ENCODE measurements at regions not wholly inside any gene's neighbourhood (a gene's known extent, or its start where the extent isn't known, plus 50 kb on each side); places are given as distances from the start of the nearest gene placed in this dataset.
A peak's percentile ranks its signal among the peaks of the same experiment; 100 is the strongest.
"Not testable (repeated sequence)": the region's sequence is repeated elsewhere in the genome, so short reads cannot be mapped to it uniquely, and the experiment has no call there.

DNA sequence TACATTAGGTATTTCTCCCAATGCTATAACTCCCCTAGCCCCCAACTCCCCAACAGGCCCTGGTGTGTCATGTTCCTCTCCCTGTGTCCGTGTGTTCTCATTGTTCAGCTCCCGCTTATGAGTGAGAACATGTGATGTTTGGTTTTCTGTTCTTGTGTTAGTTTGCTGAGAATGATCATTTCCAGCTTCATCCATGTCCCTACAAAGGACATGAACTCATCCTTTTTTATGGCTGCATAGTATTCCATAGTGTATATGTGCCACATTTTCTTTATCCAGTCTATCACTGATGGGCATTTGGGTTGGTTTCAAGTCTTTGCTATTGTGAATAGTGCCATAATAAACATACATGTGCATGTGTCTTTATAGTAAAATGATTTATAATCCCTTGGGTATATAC, 306.9 kb downstream of the TBC1D4 start:
- POLR2A ChIA-PET; H3K4me1 Mint-ChIP-seq; DNase-seq; H3K27ac Mint-ChIP-seq; H3K4me3 Mint-ChIP-seq; H3K36me3 Mint-ChIP-seq (ENCODE audit: low read depth); H3K9me3 Mint-ChIP-seq (ENCODE audit: low read depth); intact Hi-C loops (cut with DNase I, micrococcal nuclease); ATAC-seq; CTCF ChIA-PET: not testable (repeated sequence)
- peaks cover 11% of the 10 kb centered on the region for H3K27me3 Mint-ChIP-seq

DNA sequence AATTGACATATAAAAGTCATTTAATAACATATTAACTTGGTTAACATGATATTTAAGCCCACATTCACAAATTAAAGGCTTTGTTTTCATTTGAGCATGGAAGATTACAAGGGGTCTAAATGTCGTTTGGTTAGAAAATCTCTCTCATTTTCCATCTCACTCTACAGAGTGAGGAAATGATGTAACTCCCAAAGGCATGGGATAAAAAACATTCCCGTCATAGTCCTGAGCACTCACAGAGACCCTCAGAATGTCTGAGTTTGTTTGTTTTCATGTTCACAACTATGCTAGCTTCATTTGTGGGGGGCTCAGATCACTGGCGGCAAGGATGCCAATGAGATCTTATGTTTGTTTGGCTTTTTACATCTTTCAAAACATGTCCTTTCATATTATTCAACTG, 307.5 kb downstream of the TBC1D4 start:
- ATAC-seq (no peak), DNase-seq (no peak)
- intact Hi-C loops (cut with DNase I, micrococcal nuclease) = no loop called here
- Mint-ChIP-seq H3K27me3 (peaks cover 11% of the 10 kb centered on the region), H3K4me3 (no peak overlapping the region), H3K36me3 (ENCODE audit: low read depth) (no peaks in the 10 kb centered on the region), H3K27ac (no peak overlapping the region), H3K9me3 (ENCODE audit: low read depth) (no peaks in the 10 kb centered on the region), H3K4me1 (no peaks in the 10 kb centered on the region)
- ChIA-PET CTCF (no interaction called here), POLR2A (no interaction called here)

GRCh38 chr13:75173457-75174356, 308.3 kb downstream of the TBC1D4 start:
- Mint-ChIP-seq H3K27ac (no peak overlapping the region), H3K4me1 (no peaks in the 10 kb centered on the region), H3K27me3 (peaks cover 6% of the 10 kb centered on the region), H3K9me3 (ENCODE audit: low read depth) (no peaks in the 10 kb centered on the region), H3K4me3 (no peak overlapping the region), H3K36me3 (ENCODE audit: low read depth) (no peaks in the 10 kb centered on the region)
- ChIA-PET POLR2A (no interaction called here), CTCF (no interaction called here)
- intact Hi-C loops (cut with DNase I, micrococcal nuclease) = no loop called here
- peak; percentile 23 for ATAC-seq
- DNase-seq = peak; percentile 5

- no peaks in the 10 kb centered on the region for H3K36me3 Mint-ChIP-seq (ENCODE audit: low read depth)
- DNase-seq (no peak), ATAC-seq (no peak)
- no peaks in the 10 kb centered on the region for H3K4me1 Mint-ChIP-seq
- intact Hi-C loops (cut with DNase I, micrococcal nuclease) = no loop called here
- CTCF ChIA-PET = no interaction called here
- no peak overlapping the region for H3K27ac Mint-ChIP-seq
- no peaks in the 10 kb centered on the region for H3K9me3 Mint-ChIP-seq (ENCODE audit: low read depth)
- POLR2A ChIA-PET = no interaction called here
- no peak overlapping the region for H3K4me3 Mint-ChIP-seq
- H3K27me3 Mint-ChIP-seq = no peaks in the 10 kb centered on the region
Observed at GRCh38 chr13:75170311-75170710, 311.7 kb downstream of the TBC1D4 start.

GRCh38 chr13:75165543-75166230, 316.3 kb downstream of the TBC1D4 start:
- ChIA-PET CTCF (no interaction called here), POLR2A (no interaction called here)
- Mint-ChIP-seq H3K36me3 (ENCODE audit: low read depth) (no peaks in the 10 kb centered on the region), H3K27me3 (no peaks in the 10 kb centered on the region), H3K4me3 (no peak overlapping the region), H3K27ac (no peak overlapping the region), H3K4me1 (no peaks in the 10 kb centered on the region), H3K9me3 (ENCODE audit: low read depth) (no peaks in the 10 kb centered on the region)
- DNase-seq (no peak), ATAC-seq (no peak)
- intact Hi-C loops (cut with DNase I, micrococcal nuclease) = no loop called here

- Mint-ChIP-seq H3K27ac (no peak overlapping the region), H3K27me3 (no peaks in the 10 kb centered on the region), H3K4me3 (no peak overlapping the region), H3K36me3 (ENCODE audit: low read depth) (no peaks in the 10 kb centered on the region), H3K4me1 (no peaks in the 10 kb centered on the region), H3K9me3 (ENCODE audit: low read depth) (no peaks in the 10 kb centered on the region)
- intact Hi-C loops (cut with DNase I, micrococcal nuclease) = no loop called here
- no peak for DNase-seq
- no peak for ATAC-seq
- ChIA-PET CTCF (no interaction called here), POLR2A (no interaction called here)
Observed at GRCh38 chr13:75161804-75162203, 320.2 kb downstream of the TBC1D4 start.

GRCh38 chr13:75160984-75161383, 321.0 kb downstream of the TBC1D4 start:
- POLR2A ChIA-PET = no interaction called here

DNA sequence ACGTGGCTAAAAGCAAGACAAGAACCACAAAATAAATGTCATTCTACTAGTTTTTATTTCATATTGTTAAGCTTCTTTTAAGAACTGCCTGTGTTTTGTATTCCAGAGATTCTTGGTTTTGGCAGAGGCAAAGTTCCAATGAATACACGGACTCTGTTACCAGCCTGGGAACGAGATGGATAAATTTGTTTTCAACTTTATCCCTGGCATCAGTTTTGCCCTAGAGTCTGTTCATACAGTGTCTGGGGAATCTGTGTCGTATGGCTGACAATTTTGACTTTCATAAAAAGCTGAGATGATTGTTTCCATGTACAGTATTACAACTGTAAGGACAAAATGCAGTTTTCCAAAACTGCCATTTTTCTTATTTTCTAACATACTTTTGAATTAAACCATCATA, 327.6 kb downstream of the TBC1D4 start:
- Mint-ChIP-seq H3K27ac (no peak overlapping the region), H3K4me1 (no peaks in the 10 kb centered on the region), H3K9me3 (ENCODE audit: low read depth) (peaks cover 11% of the 10 kb centered on the region), H3K36me3 (ENCODE audit: low read depth) (no peaks in the 10 kb centered on the region), H3K27me3 (peaks cover 8% of the 10 kb centered on the region), H3K4me3 (no peak overlapping the region)
- intact Hi-C loops (cut with DNase I, micrococcal nuclease) = no loop called here
- ChIA-PET CTCF (interaction anchor here (0.7 kb wide), 1 partner anchor 23 kb away, joined by 3 read pairs; no protein-coding TSS in a partner anchor), POLR2A (no interaction called here)
- DNase-seq = no peak
- no peak for ATAC-seq

More at GRCh38 chr13:75160984-75161383, 321.0 kb downstream of the TBC1D4 start:
- Mint-ChIP-seq H3K4me3 (no peak overlapping the region), H3K27me3 (no peaks in the 10 kb centered on the region), H3K27ac (no peak overlapping the region), H3K36me3 (ENCODE audit: low read depth) (no peaks in the 10 kb centered on the region), H3K9me3 (ENCODE audit: low read depth) (peaks cover 6% of the 10 kb centered on the region), H3K4me1 (no peaks in the 10 kb centered on the region)
- intact Hi-C loops (cut with DNase I, micrococcal nuclease) = no loop called here
- DNase-seq = no peak
- ATAC-seq = no peak
- CTCF ChIA-PET = no interaction called here

GRCh38 chr13:75153834-75154233, 328.1 kb downstream of the TBC1D4 start:
- POLR2A ChIA-PET = no interaction called here
- Mint-ChIP-seq H3K9me3 (ENCODE audit: low read depth) (peaks cover 11% of the 10 kb centered on the region), H3K36me3 (ENCODE audit: low read depth) (no peaks in the 10 kb centered on the region)

GRCh38 chr13:75153386-75153785, 328.6 kb downstream of the TBC1D4 start:
- CTCF ChIA-PET = no interaction called here
- peaks cover 11% of the 10 kb centered on the region for H3K27me3 Mint-ChIP-seq
- intact Hi-C loops (cut with DNase I, micrococcal nuclease) = no loop called here
- no peak overlapping the region for H3K4me3 Mint-ChIP-seq
- DNase-seq = no peak
- no peaks in the 10 kb centered on the region for H3K36me3 Mint-ChIP-seq (ENCODE audit: low read depth)
- H3K27ac Mint-ChIP-seq = no peak overlapping the region
- POLR2A ChIA-PET = no interaction called here
- peaks cover 11% of the 10 kb centered on the region for H3K9me3 Mint-ChIP-seq (ENCODE audit: low read depth)
- H3K4me1 Mint-ChIP-seq = no peaks in the 10 kb centered on the region
- ATAC-seq = no peak

More at GRCh38 chr13:75153834-75154233, 328.1 kb downstream of the TBC1D4 start:
- Mint-ChIP-seq H3K4me3 (no peak overlapping the region), H3K4me1 (no peaks in the 10 kb centered on the region), H3K27ac (no peak overlapping the region), H3K27me3 (peaks cover 11% of the 10 kb centered on the region)
- ATAC-seq = no peak
- intact Hi-C loops (cut with DNase I, micrococcal nuclease) = no loop called here
- no peak for DNase-seq
- CTCF ChIA-PET = no interaction called here

DNA sequence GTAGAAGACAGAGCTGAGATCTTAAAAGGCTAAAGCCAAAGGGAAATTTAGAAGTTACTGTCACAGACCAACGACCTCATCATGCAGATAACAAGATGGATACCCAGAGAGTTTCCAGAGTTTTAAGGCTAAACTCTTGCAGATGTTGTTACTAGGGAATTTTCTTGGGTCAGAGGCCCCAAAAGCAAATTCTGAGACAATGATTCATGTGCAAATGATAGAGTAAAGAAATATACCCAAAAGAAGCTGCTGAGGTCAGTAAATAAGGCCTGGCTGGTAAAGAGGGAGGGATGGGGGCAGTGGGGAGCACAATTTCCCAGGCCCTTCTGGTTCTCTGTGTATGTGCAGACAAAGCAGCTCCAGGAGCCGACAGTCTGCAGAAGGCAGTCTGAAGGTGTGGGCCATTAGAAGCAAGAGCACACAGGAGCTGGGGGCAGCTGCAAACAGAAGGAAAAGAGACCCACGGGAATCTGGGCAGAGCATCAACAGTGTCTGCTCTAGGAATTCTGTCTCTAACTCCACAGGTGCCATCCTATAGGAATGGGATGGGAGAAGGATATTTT, 330.8 kb downstream of the TBC1D4 start:
- Mint-ChIP-seq H3K27ac (no peak overlapping the region), H3K4me1 (no peaks in the 10 kb centered on the region), H3K9me3 (ENCODE audit: low read depth) (peaks cover 6% of the 10 kb centered on the region), H3K36me3 (ENCODE audit: low read depth) (no peaks in the 10 kb centered on the region), H3K4me3 (no peak overlapping the region), H3K27me3 (peaks cover 12% of the 10 kb centered on the region)
- DNase-seq (no peak), ATAC-seq (no peak)
- POLR2A ChIA-PET = no interaction called here
- intact Hi-C loops (cut with DNase I, micrococcal nuclease) = no loop called here
- CTCF ChIA-PET = no interaction called here

- DNase-seq (no peak), ATAC-seq (no peak)
- Mint-ChIP-seq H3K9me3 (ENCODE audit: low read depth) (peaks cover 5% of the 10 kb centered on the region), H3K4me1 (no peaks in the 10 kb centered on the region), H3K27ac (no peak overlapping the region), H3K4me3 (no peak overlapping the region), H3K36me3 (ENCODE audit: low read depth) (no peaks in the 10 kb centered on the region), H3K27me3 (peaks cover 11% of the 10 kb centered on the region)
- intact Hi-C loops (cut with DNase I, micrococcal nuclease) = no loop called here
- ChIA-PET POLR2A (no interaction called here), CTCF (no interaction called here)
Observed at GRCh38 chr13:75149776-75150175, 332.2 kb downstream of the TBC1D4 start.

All from activated CD4-positive, alpha-beta T cell treated with anti-CD3 and anti-CD28 coated beads for 36 hours (primary cell).